ENCODE measurements at regions not wholly inside any gene's neighbourhood (a gene's known extent, or its start where the extent isn't known, plus 50 kb on each side); places are given as distances from the start of the nearest gene placed in this dataset.

GRCh38 chr14:46399049-46399448 is 252.5 kb downstream of the RPL10L start:
- TF ChIP-seq CTCF (IDR thresholded peaks at IDR 0.05) (no peak), POLR2A (IDR thresholded peaks at IDR 0.05) (no peak)
